Gastroesophageal sphincter (tissue), 3 donors: ENCODE measurements at regions not wholly inside any gene's neighbourhood (a gene's known extent, or its start where the extent isn't known, plus 50 kb on each side); places are given as distances from the start of the nearest gene placed in this dataset.

Source experiments
- EP300 ChIP-seq: sonication (generic); formaldehyde crosslinking; IDR thresholded peaks from one replicate; pipeline ENCODE4 v1.6.1; 2017; ENCODE audit warnings: antibody characterized with exemption, mild to moderate bottlenecking
- POLR2A ChIP-seq, 2 donors: fragments of 450-650 bp; IDR thresholded peaks; one replicate each; pipeline ENCODE4 v1.6.1; 2017; ENCODE audit warnings: antibody characterized with exemption in 2 of 2, mild to moderate bottlenecking in 2 of 2, moderate library complexity in 1 of 2
- POLR2AphosphoS5 ChIP-seq: sonication (generic); formaldehyde crosslinking; IDR thresholded peaks from one replicate; pipeline ENCODE4 v1.6.1; 2017; ENCODE audit warnings: antibody characterized with exemption
- TF ChIP-seq, protein P1 (sequence below), 4 experiments: fragments of 200-600 bp in 2 of 4; fragments of 450-650 bp in 2 of 4; sonication (generic) in 1 of 4; IDR thresholded peaks; one replicate each; pipeline ENCODE4 v1.5.1; 2017 to 2019; ENCODE audit warnings: antibody characterized with exemption in 4 of 4, mild to moderate bottlenecking in 2 of 4, moderate library complexity in 2 of 4

DNA sequence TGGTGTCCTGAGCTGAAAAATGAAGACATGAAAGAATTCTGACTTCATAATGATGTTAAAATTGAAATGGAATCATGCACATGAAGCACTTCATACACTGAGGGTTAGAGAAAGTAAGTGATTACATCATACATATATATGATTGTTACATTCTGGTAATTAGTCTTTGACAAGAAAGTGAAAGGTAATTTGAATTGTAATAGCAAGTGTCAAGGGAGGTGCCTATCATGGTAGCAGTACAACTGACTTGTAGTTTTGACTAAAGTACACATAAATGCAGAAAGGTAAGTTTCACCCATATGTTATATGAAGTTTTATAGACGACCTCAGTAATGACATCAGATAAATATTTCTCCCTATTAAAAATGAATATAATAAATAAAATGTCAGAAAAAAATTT, 1325.0 kb upstream of the GOT2 start:
- TF ChIP-seq, protein P1, sequence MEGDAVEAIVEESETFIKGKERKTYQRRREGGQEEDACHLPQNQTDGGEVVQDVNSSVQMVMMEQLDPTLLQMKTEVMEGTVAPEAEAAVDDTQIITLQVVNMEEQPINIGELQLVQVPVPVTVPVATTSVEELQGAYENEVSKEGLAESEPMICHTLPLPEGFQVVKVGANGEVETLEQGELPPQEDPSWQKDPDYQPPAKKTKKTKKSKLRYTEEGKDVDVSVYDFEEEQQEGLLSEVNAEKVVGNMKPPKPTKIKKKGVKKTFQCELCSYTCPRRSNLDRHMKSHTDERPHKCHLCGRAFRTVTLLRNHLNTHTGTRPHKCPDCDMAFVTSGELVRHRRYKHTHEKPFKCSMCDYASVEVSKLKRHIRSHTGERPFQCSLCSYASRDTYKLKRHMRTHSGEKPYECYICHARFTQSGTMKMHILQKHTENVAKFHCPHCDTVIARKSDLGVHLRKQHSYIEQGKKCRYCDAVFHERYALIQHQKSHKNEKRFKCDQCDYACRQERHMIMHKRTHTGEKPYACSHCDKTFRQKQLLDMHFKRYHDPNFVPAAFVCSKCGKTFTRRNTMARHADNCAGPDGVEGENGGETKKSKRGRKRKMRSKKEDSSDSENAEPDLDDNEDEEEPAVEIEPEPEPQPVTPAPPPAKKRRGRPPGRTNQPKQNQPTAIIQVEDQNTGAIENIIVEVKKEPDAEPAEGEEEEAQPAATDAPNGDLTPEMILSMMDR (IDR thresholded peaks at IDR 0.05): no peak
- TF ChIP-seq POLR2A (IDR thresholded peaks at IDR 0.05): no peak
- TF ChIP-seq EP300: no peak
- TF ChIP-seq POLR2AphosphoS5: no peak
